Amygdala (tissue), 56 donors: ENCODE measurements at regions not wholly inside any gene's neighbourhood (a gene's known extent, or its start where the extent isn't known, plus 50 kb on each side); places are given as distances from the start of the nearest gene placed in this dataset.

Experiments
- DNase-seq, 56 donors: peaks; one replicate each; lab custom pipeline; 2025; lab: John Stamatoyannopoulos, UW

DNA sequence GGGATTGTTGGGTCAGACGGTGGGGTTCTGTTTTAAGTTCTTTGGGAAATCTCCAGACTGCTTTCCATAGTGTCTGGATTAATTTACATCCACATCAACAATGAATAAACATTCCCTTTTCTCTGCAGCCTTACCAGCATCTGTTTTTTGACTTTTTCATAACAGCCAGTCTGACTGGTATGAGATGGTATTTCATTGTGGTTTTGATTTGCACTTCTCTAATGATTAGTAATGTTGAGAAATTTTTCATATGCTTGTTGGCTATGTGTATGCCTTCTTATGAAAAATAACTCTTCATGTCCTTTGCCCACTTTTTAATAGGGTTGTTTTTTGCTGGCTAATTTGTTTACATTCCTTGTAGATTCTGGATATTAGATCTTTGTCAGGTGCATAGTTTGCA, 140.8 kb upstream of the CNTN1 start:
- no peak for DNase-seq

- DNase-seq: no peak
Measured at GRCh38 chr12:40552868-40553267, 139.4 kb upstream of the CNTN1 start.

DNA sequence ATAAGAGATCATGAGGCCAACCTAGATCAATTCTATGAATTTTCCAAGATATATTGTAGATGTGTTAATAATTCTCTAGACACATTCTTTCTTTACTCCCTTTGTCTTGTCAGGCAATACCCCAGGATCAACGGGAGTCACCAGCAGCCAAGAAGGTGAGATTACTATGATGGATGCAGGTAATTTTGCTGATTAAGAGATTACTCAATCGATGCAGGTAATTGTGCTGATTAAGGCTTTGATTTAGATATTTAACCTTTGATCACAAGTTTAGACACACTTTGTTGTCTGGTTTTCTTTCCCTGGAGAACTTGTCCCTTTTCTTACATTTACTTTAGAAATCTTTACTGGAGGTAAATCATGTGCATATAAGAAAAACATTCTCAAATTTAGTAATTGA, 134.3 kb upstream of the CNTN1 start:
- DNase-seq: no peak

DNA sequence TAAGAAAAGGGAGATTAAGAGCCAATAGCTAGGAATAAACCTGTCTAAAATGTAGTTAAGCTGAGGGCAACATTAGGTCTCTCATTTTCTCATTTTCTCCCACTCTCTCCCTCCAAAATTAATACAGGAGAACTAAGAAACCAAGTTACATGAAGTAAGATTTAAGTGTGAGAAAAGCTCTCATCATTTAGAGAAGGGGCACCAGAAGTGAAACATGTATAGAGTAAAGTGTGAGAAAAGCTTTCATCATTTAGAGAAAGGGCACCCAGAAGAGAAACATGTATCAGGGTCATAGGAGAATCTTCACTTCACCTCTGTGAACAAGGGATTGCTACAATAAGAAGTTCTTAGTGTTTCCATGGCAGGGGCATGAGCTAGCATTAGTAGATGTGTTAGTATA, 132.4 kb upstream of the CNTN1 start:
- no peak for DNase-seq

DNA sequence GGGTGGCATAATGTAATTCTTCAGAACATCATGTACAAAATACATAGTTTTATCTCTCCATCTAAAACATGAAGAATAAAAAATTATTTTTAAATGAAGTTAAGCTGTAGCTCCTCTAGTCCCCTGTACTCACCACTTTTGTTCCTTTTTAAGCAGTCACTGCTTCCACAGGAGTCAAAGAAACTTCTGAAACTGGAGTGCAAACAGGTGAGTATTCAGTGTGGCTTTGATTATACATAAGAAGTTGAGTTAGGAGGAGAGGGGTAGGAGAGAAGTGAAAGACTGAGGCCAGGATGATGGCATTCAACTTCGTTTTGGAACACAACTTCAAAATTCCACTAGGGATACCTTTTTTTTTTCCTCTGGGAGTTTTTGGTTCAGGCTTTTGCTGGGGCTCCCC, 131.4 kb upstream of the CNTN1 start:
- no peak for DNase-seq

GRCh38 chr12:40561395-40561966, 130.8 kb upstream of the CNTN1 start:
- no peak for DNase-seq

DNA sequence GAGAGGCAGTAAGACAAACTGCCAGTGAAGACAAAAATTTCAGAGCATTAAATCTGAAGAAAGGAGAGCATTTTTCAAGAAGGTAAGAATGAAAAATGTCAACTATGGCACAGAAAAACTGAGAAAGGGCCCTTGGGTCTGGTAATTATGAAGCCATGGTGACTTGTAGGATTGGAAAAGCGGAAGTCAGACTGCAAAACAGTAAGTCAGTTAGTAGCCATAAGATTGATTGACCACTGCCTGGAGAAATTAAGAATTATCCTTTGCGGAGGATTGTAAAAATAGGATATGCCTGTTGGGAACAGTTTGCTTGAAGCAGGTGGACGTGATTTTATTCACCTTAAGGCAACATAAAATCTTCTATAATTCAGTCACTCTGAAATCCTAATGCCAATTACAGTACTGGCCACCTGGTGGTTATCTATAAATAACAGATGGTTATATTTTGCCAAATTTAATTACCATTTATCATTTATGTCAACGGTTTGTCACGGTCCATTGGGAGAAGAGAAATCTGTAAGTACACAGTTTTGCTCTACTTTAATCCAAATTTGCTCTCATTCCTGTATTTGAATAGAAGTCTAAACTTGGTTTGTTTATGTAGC, 127.1 kb upstream of the CNTN1 start:
- DNase-seq: no peak

DNA sequence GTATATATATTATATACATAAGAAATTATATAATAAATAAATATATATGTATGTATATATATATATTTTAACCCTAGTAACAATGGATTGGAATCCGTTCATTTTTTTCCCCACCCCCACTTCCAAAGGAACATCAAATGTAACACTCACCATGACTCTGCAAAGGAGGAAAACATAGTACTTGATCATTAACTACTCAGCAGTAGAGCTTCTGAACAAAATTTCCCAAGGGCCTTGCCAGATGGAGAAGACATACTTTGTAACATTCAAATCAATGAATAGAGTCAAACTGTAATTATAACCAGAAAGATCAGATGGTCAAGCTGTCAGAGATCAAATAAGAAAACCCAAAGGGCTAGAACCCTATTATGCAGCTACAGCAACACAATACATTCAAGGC, 126.0 kb upstream of the CNTN1 start:
- DNase-seq: no peak

- no peak for DNase-seq
Measured at GRCh38 chr12:40569626-40570179, 122.5 kb upstream of the CNTN1 start.

GRCh38 chr12:40573024-40573423, 119.2 kb upstream of the CNTN1 start:
- DNase-seq: no peak

GRCh38 chr12:40575987-40576386, 116.3 kb upstream of the CNTN1 start:
- no peak for DNase-seq

DNA sequence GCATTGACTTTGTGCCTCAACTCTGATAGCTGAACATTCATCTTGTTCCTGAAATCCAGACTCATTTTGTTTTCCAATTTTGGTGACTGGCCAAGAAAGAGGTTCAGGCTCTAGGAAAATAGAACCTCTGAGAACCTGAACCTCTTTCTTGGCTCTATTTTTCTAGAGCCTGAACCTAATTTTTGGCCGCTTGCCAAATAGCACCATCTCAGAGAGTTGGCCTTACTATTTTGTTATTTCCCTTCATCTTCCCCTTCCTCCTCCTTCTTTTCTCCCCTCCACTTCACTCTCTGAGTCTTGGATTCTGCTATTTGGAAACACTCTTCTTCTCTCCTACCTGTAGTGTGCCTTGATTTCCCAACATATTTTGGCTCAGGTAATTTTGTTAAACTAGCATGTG, 114.4 kb upstream of the CNTN1 start:
- no peak for DNase-seq

DNA sequence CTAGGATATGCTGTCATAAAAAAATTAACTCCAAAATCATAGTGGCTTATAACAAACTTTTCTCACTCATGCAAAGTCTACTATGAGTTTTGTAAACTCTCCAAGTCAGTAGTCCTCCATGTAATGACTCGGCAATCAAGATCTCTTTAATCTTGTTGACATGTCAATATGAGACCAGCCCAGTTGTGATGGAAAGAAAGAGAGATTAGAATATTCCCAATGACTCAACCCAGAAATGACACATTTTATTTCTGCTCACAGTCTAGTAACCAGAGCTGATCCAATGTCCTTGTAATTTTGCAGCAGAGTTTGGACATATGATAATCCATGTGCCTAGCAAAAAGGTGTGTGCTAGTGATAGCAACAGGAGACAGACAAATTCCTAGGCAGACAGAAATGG, 112.6 kb upstream of the CNTN1 start:
- DNase-seq: no peak

GRCh38 chr12:40580346-40580745, 111.9 kb upstream of the CNTN1 start:
- DNase-seq: no peak

DNA sequence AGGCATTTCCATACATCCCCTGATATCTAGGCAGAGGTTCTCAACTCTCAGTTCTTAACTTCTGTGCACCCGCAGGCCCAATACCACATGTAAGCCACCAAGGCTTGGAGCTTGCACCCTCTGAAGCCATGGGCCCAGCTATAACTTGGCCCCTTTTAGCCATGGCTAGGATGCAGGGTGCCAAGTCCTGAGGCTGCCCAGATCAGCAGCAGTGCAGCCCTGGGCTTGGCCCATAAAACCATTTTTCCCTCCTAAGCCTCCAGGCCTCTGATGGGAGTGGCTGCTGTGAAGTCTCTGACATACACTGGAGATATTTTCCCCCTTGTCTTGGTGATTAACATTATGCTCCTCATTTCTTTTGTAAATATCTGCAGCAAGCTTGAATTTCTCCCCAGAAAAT, 110.3 kb upstream of the CNTN1 start:
- DNase-seq: no peak

- no peak for DNase-seq
Measured at GRCh38 chr12:40583743-40584142, 108.5 kb upstream of the CNTN1 start.

DNA sequence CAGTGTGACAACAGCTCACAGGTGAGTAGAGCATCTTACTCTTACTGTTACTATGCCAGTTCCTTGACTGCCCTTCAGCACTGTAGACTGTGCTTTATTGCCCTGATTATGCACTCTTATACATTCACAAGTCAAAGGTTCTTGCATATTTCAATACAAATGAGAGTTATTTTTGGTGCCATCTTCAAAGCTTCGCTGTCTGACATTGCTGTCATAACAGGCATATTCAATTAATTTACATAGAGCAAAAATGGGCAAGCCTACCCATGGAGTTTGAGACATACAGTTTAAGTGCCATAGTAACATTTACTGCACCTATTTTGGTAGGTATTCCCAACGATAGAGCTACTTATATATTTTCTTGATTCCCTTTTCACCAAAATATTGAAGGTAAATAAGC, 107.5 kb upstream of the CNTN1 start:
- no peak for DNase-seq

GRCh38 chr12:40586823-40587222, 105.4 kb upstream of the CNTN1 start:
- DNase-seq: no peak

- no peak for DNase-seq
Measured at GRCh38 chr12:40587421-40587820, 104.8 kb upstream of the CNTN1 start.

- no peak for DNase-seq
Measured at GRCh38 chr12:40587970-40588369, 104.3 kb upstream of the CNTN1 start.

DNA sequence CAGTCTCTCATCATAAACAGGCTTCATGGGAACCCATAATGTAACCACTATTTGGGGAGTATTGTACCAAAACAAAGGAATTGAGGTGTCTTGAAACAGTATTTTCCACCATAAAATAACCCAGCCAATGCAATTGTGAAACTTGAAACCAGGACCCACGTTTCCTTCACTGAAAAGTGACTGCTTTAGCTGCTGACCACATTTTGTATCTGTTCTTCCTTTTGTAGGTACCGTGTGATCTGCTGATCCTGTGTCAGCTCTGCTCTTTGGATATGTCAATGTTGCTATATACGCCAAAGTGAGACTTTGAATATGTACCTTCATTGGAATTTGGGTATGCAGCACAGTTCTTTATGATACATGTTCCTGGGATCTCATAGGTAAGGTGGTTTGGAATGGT, 95.1 kb upstream of the CNTN1 start:
- DNase-seq: no peak

- DNase-seq: no peak
Measured at GRCh38 chr12:40598073-40598472, 94.2 kb upstream of the CNTN1 start.

GRCh38 chr12:40602562-40602961, 89.7 kb upstream of the CNTN1 start:
- DNase-seq: no peak
